OCI-LY7 (cell line): ENCODE measurements at regions not wholly inside any gene's neighbourhood (a gene's known extent, or its start where the extent isn't known, plus 50 kb on each side); places are given as distances from the start of the nearest gene placed in this dataset.

Source experiments
- BruUV-seq: library from RNA; stranded (reverse); fragments of 400-500 nt; replicated peaks from 2 replicates; lab custom pipeline; 2021; lab: Mats Ljungman, UMichigan
- CTCF ChIA-PET: fragments of 300-600 bp; sonication (Branson Sonifier 250); formaldehyde crosslinking; loops from one replicate; lab custom pipeline; 2022; ENCODE audit warnings: antibody characterized with exemption; ENCODE audit not compliant: unreplicated experiment; lab: Charles Lee
- POLR2A ChIA-PET: fragments of 300-600 bp; sonication (Branson Sonifier 250); formaldehyde crosslinking; loops from one replicate; lab custom pipeline; 2022; ENCODE audit warnings: antibody characterized with exemption; lab: Charles Lee
- DNase-seq: peaks from one replicate; pipeline ENCODE4 v3.0.0-alpha.2; 2015; ENCODE audit warnings: low spot score
- H2AFZ ChIP-seq: fragments of 200-600 bp; sonication (generic), shearing (Covaris generic); 2 replicates; pipeline ENCODE4 v1.6.1; 2014; ENCODE audit warnings: mild to moderate bottlenecking, antibody characterized with exemption, low read length, moderate library complexity
- H3K27ac ChIP-seq: fragments of 200-600 bp; sonication (generic); 2 replicates; pipeline ENCODE4 v1.5.1; 2014; ENCODE audit warnings: mixed run types, low read depth, mild to moderate bottlenecking, moderate library complexity, low read length, inconsistent platforms; ENCODE audit not compliant: poor library complexity, severe bottlenecking
- H3K36me3 ChIP-seq: fragments of 200-600 bp; sonication (generic); 2 replicates; pipeline ENCODE4 v1.6.1; 2014; ENCODE audit warnings: mild to moderate bottlenecking, antibody characterized with exemption, low read length, moderate library complexity, mixed read lengths; ENCODE audit not compliant: insufficient read depth
- H3K4me1 ChIP-seq: fragments of 200-600 bp; sonication (generic); 2 replicates; pipeline ENCODE4 v1.5.1; 2014; ENCODE audit warnings: mild to moderate bottlenecking, low read length; ENCODE audit not compliant: insufficient read depth, poor library complexity, severe bottlenecking
- H3K4me2 ChIP-seq: fragments of 200-600 bp; sonication (generic); 2 replicates; pipeline ENCODE4 v1.6.1; 2014; ENCODE audit warnings: mild to moderate bottlenecking, low read length
- H3K4me3 ChIP-seq: fragments of 200-600 bp; sonication (generic); 2 replicates; pipeline ENCODE4 v1.5.1; 2014; ENCODE audit warnings: mild to moderate bottlenecking, low read depth, low read length; ENCODE audit not compliant: poor library complexity, severe bottlenecking
- H3K79me2 ChIP-seq: fragments of 200-600 bp; sonication (generic); 2 replicates; pipeline ENCODE4 v1.6.1; 2016; ENCODE audit warnings: low read depth, mild to moderate bottlenecking, low read length, moderate library complexity, mixed read lengths; ENCODE audit not compliant: insufficient read depth
- H3K9me2 ChIP-seq: fragments of 200-600 bp; sonication (generic); 2 replicates; pipeline ENCODE4 v1.6.1; 2016; ENCODE audit warnings: mild to moderate bottlenecking, low read length, mixed read lengths; ENCODE audit not compliant: insufficient read depth
- H3K9me3 ChIP-seq: fragments of 200-600 bp; sonication (generic); 2 replicates; pipeline ENCODE4 v1.6.1; 2014; ENCODE audit warnings: mild to moderate bottlenecking, mixed run types, low read length, mixed read lengths
- H4K20me1 ChIP-seq: fragments of 200-600 bp; sonication (generic); 2 replicates; pipeline ENCODE4 v1.6.1; 2014; ENCODE audit warnings: mild to moderate bottlenecking, antibody characterized with exemption, low read length, moderate library complexity, mixed read lengths; ENCODE audit not compliant: insufficient read depth
- EZH2phosphoT487 ChIP-seq: fragments of 200-600 bp; sonication (generic); IDR thresholded peaks from 2 replicates; pipeline ENCODE4 v1.6.1; 2018; ENCODE audit warnings: low read depth, borderline replicate concordance, mild to moderate bottlenecking, mixed run types, antibody characterized with exemption, low read length, moderate library complexity, mixed read lengths
- intact Hi-C: fragments of 100-400 bp; cut with micrococcal nuclease; formaldehyde crosslinking; loops from one replicate; pipeline ENCODE4 v1.10.0; 2022; ENCODE audit not compliant: unreplicated experiment
- TF ChIP-seq, protein P1 (sequence below): fragments of 200-600 bp; sonication (generic); conservative IDR thresholded peaks from 2 replicates; pipeline ENCODE4 v1.5.1; 2014; ENCODE audit warnings: mild to moderate bottlenecking, antibody characterized with exemption, low read length, moderate library complexity, mixed read lengths

DNA sequence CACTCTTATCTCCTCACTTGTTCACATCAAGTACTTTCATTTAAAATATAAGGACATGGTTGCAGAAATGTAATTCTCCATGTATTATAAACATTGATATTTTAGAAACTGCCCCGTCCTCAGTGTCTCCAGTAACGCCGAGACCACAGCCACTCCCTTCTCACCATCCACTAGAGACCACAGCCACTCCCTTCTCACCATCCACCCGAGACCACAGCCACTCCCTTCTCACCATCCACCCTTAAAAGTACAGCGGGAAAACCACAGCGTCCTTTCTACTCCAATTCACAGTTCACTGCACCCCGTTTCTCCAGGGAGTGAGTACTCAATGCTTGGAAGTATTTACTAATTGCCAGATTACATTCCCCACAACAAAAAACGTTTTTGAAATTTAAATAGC is 1452.2 kb upstream of the ACVR2A start:
- Histone ChIP-seq H3K36me3 (no peaks in the 10 kb centered on the region), H2AFZ (no peak overlapping the region), H3K4me3 (no peak overlapping the region), H3K79me2 (no peaks in the 10 kb centered on the region), H4K20me1 (no peaks in the 10 kb centered on the region), H3K27ac (no peak overlapping the region), H3K4me2 (no peak overlapping the region), H3K9me2 (no peaks in the 10 kb centered on the region), H3K4me1 (no peaks in the 10 kb centered on the region), H3K9me3 (no peaks in the 10 kb centered on the region)
- BruUV-seq: no TSS peak
- intact Hi-C loops: no loop called here
- DNase-seq: no peak
- ChIA-PET POLR2A (interaction anchor here (1.0 kb wide), 1 partner anchor 120 kb away, joined by 3 read pairs; no protein-coding TSS in a partner anchor), CTCF (no interaction called here)
- no peak for TF ChIP-seq EZH2phosphoT487
- TF ChIP-seq, protein P1, sequence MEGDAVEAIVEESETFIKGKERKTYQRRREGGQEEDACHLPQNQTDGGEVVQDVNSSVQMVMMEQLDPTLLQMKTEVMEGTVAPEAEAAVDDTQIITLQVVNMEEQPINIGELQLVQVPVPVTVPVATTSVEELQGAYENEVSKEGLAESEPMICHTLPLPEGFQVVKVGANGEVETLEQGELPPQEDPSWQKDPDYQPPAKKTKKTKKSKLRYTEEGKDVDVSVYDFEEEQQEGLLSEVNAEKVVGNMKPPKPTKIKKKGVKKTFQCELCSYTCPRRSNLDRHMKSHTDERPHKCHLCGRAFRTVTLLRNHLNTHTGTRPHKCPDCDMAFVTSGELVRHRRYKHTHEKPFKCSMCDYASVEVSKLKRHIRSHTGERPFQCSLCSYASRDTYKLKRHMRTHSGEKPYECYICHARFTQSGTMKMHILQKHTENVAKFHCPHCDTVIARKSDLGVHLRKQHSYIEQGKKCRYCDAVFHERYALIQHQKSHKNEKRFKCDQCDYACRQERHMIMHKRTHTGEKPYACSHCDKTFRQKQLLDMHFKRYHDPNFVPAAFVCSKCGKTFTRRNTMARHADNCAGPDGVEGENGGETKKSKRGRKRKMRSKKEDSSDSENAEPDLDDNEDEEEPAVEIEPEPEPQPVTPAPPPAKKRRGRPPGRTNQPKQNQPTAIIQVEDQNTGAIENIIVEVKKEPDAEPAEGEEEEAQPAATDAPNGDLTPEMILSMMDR: no peak

DNA sequence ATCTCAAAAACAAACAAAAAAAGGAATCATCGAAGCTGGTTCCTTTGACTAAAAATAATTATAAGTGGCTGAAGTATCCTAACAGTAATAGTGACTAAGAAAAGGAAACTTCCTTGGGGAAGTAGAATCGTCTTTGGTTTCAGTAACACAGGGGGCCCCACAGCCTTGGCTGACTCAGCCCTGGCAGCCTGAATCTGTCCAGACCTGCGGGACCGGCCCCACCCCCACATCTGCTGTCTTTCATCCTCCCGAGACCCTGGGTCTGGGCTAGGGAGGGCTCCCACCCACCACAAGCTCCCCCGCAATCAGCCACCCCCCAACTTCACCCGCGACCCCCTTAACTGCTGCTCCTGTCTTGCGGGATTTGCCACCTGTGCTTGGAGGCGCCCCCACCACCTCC is 1452.6 kb upstream of the ACVR2A start:
- Histone ChIP-seq H3K9me2 (no peaks in the 10 kb centered on the region), H3K4me1 (no peaks in the 10 kb centered on the region), H3K79me2 (no peaks in the 10 kb centered on the region), H3K4me3 (no peak overlapping the region), H3K36me3 (no peaks in the 10 kb centered on the region), H3K4me2 (no peak overlapping the region), H3K9me3 (no peaks in the 10 kb centered on the region), H4K20me1 (no peaks in the 10 kb centered on the region), H2AFZ (no peak overlapping the region), H3K27ac (no peak overlapping the region)
- DNase-seq: no peak
- POLR2A ChIA-PET: no interaction called here
- BruUV-seq: no TSS peak
- intact Hi-C loops: no loop called here
- CTCF ChIA-PET: no interaction called here
- TF ChIP-seq, protein P1: no peak
- TF ChIP-seq EZH2phosphoT487: no peak

DNA sequence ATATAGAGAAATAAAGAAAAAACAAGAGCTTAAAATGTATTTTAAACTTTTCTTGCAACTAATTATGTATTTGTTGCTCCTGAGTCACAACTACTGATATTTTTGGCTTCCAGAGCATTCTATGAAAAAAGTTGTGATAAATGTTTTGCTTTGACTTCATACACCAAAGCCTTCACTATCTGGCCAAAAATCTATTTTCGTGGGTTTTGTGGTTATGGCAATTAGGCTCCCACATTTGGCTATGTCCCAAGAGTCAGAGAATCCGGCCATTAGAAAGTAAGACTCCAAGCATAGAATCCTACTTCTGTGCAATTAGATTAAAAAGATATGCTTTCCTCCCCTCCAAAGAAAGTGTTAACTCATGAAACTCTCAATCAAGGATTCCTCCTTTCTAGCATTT is 1456.1 kb upstream of the ACVR2A start:
- Histone ChIP-seq H3K9me3 (no peaks in the 10 kb centered on the region), H3K9me2 (no peaks in the 10 kb centered on the region), H3K4me1 (no peaks in the 10 kb centered on the region), H2AFZ (no peak overlapping the region), H3K27ac (no peak overlapping the region), H4K20me1 (no peaks in the 10 kb centered on the region), H3K36me3 (no peaks in the 10 kb centered on the region), H3K4me2 (no peak overlapping the region), H3K79me2 (no peaks in the 10 kb centered on the region), H3K4me3 (no peak overlapping the region)
- no peak for DNase-seq
- ChIA-PET POLR2A (no interaction called here), CTCF (no interaction called here)
- TF ChIP-seq, protein P1: no peak
- TF ChIP-seq EZH2phosphoT487: no peak
- intact Hi-C loops: no loop called here
- BruUV-seq: no TSS peak
